PC-9 (cell line): ENCODE measurements at regions not wholly inside any gene's neighbourhood (a gene's known extent, or its start where the extent isn't known, plus 50 kb on each side); places are given as distances from the start of the nearest gene placed in this dataset.

Experiments used
- BruUV-seq: library from RNA; stranded (reverse); fragments of 400-500 nt; replicated peaks from 2 replicates; lab custom pipeline; 2021; lab: Mats Ljungman, UMichigan
- CTCF ChIA-PET: fragments of 300-600 bp; sonication (Branson Sonifier 250); formaldehyde crosslinking; loops from one replicate; lab custom pipeline; 2022; ENCODE audit warnings: antibody characterized with exemption; lab: Charles Lee
- POLR2A ChIA-PET: fragments of 300-600 bp; sonication (Branson Sonifier 250); formaldehyde crosslinking; loops from one replicate; lab custom pipeline; 2022; ENCODE audit warnings: antibody characterized with exemption; ENCODE audit not compliant: unreplicated experiment; lab: Charles Lee
- DNase-seq, 2 experiments: peaks; one replicate each; pipeline versions ENCODE4 v3.0.0 to v3.0.0-alpha.2; 2015 to 2022; ENCODE audit warnings: mixed read lengths in 1 of 2
- H2AFZ ChIP-seq: fragments of 200-600 bp; sonication (generic); 2 replicates; pipeline ENCODE4 v1.8.1; 2017; ENCODE audit warnings: antibody characterized with exemption
- H3F3A ChIP-seq: fragments of 200-600 bp; sonication (generic); 2 replicates; pipeline ENCODE4 v1.8.1; 2017; ENCODE audit warnings: antibody characterized with exemption, mild to moderate bottlenecking, low read depth; ENCODE audit not compliant: insufficient read depth
- H3K27ac ChIP-seq: fragments of 200-600 bp; sonication (generic); 2 replicates; pipeline ENCODE4 v1.6.1; 2016; ENCODE audit warnings: mixed run types
- H3K27me3 ChIP-seq: fragments of 200-600 bp; sonication (generic); 2 replicates; pipeline ENCODE4 v1.6.1; 2016; ENCODE audit warnings: low read depth, mixed run types; ENCODE audit not compliant: insufficient read depth
- H3K36me3 ChIP-seq: fragments of 200-600 bp; sonication (generic); 2 replicates; pipeline ENCODE4 v1.6.1; 2016; ENCODE audit warnings: low read depth, mixed run types
- H3K4me1 ChIP-seq: fragments of 200-600 bp; sonication (generic); replicated peaks from 2 replicates; pipeline ENCODE4 v1.6.1; 2016; ENCODE audit warnings: mixed run types; ENCODE audit not compliant: insufficient read depth
- H3K4me2 ChIP-seq: fragments of 200-600 bp; sonication (generic); 2 replicates; pipeline ENCODE4 v1.6.1; 2017; ENCODE audit warnings: mixed run types
- H3K4me3 ChIP-seq: fragments of 200-600 bp; sonication (generic); 2 replicates; pipeline ENCODE4 v1.6.1; 2016; ENCODE audit warnings: mixed run types
- H3K79me2 ChIP-seq: fragments of 200-600 bp; sonication (generic); 2 replicates; pipeline ENCODE4 v1.6.1; 2017; ENCODE audit warnings: low read depth, mixed run types
- H3K9me2 ChIP-seq: fragments of 200-600 bp; sonication (generic); 2 replicates; pipeline ENCODE4 v1.8.1; 2017; ENCODE audit warnings: mild to moderate bottlenecking; ENCODE audit not compliant: insufficient read depth
- H3K9me3 ChIP-seq: fragments of 200-600 bp; sonication (generic); 2 replicates; pipeline ENCODE4 v1.8.1; 2016; ENCODE audit warnings: low read depth; ENCODE audit not compliant: insufficient read depth
- H4K20me1 ChIP-seq: fragments of 200-600 bp; sonication (generic); 2 replicates; pipeline ENCODE4 v1.8.1; 2017; ENCODE audit not compliant: insufficient read depth
- CTCF ChIP-seq: fragments of 200-600 bp; sonication (generic); conservative IDR thresholded peaks from 2 replicates; pipeline ENCODE4 v1.6.1; 2017; ENCODE audit warnings: mixed run types, antibody characterized with exemption, mild to moderate bottlenecking, moderate library complexity
- EZH2 ChIP-seq: fragments of 200-600 bp; sonication (generic); IDR thresholded peaks from 2 replicates; pipeline ENCODE4 v1.8.0; 2017; ENCODE audit warnings: antibody characterized with exemption, low read depth
- intact Hi-C: fragments of 100-400 bp; cut with micrococcal nuclease; formaldehyde crosslinking; loops from one replicate; pipeline ENCODE4 v1.10.0; 2022; ENCODE audit not compliant: unreplicated experiment

- H3K27me3 ChIP-seq: peaks cover 65% of the 10 kb centered on the region
- H2AFZ ChIP-seq: no peak overlapping the region
- no peaks in the 10 kb centered on the region for H4K20me1 ChIP-seq
- H3F3A ChIP-seq: no peaks in the 10 kb centered on the region
- no peaks in the 10 kb centered on the region for H3K9me3 ChIP-seq
- ChIA-PET CTCF (no interaction called here), POLR2A (no interaction called here)
- no peaks in the 10 kb centered on the region for H3K9me2 ChIP-seq
- H3K4me1 ChIP-seq: no peaks in the 10 kb centered on the region
- DNase-seq: no peak
- no peaks in the 10 kb centered on the region for H3K36me3 ChIP-seq
- intact Hi-C loops: no loop called here
- BruUV-seq: no TSS peak
- no peak overlapping the region for H3K4me3 ChIP-seq
- H3K4me2 ChIP-seq: no peak overlapping the region
- H3K79me2 ChIP-seq: no peaks in the 10 kb centered on the region
- H3K27ac ChIP-seq: no peak overlapping the region
- TF ChIP-seq CTCF: no peak
- TF ChIP-seq EZH2: no peak
Observed at GRCh38 chr11:11755871-11756270, 85.9 kb upstream of the USP47 start.

- no peaks in the 10 kb centered on the region for H4K20me1 ChIP-seq
- no peaks in the 10 kb centered on the region for H3K79me2 ChIP-seq
- CTCF ChIA-PET: no interaction called here
- H3K9me2 ChIP-seq: no peaks in the 10 kb centered on the region
- no peaks in the 10 kb centered on the region for H3F3A ChIP-seq
- no peaks in the 10 kb centered on the region for H3K9me3 ChIP-seq
- H3K4me3 ChIP-seq: no peak overlapping the region
- intact Hi-C loops: no loop called here
- no TSS peak for BruUV-seq
- POLR2A ChIA-PET: no interaction called here
- H3K4me2 ChIP-seq: no peak overlapping the region
- no peaks in the 10 kb centered on the region for H3K36me3 ChIP-seq
- no peak overlapping the region for H2AFZ ChIP-seq
- DNase-seq: no peak
- H3K27me3 ChIP-seq: peaks cover 33% of the 10 kb centered on the region
- H3K27ac ChIP-seq: no peak overlapping the region
- no peaks in the 10 kb centered on the region for H3K4me1 ChIP-seq
- TF ChIP-seq EZH2 (no peak), CTCF (no peak)
Observed at GRCh38 chr11:11752679-11753078, 89.1 kb upstream of the USP47 start.

GRCh38 chr11:11750017-11750878, 91.5 kb upstream of the USP47 start:
- no peak overlapping the region for H2AFZ ChIP-seq
- POLR2A ChIA-PET: no interaction called here

More at GRCh38 chr11:11750017-11750878, 91.5 kb upstream of the USP47 start:
- H3K4me3 ChIP-seq: no peak overlapping the region
- DNase-seq: no peak
- no peaks in the 10 kb centered on the region for H3K4me1 ChIP-seq
- intact Hi-C loops: no loop called here
- no peaks in the 10 kb centered on the region for H3F3A ChIP-seq
- no peaks in the 10 kb centered on the region for H4K20me1 ChIP-seq
- H3K36me3 ChIP-seq: no peaks in the 10 kb centered on the region
- H3K4me2 ChIP-seq: no peak overlapping the region
- peaks cover 13% of the 10 kb centered on the region for H3K27me3 ChIP-seq
- no peaks in the 10 kb centered on the region for H3K9me2 ChIP-seq
- TF ChIP-seq EZH2 (no peak), CTCF (no peak)
- no peaks in the 10 kb centered on the region for H3K9me3 ChIP-seq
- CTCF ChIA-PET: no interaction called here
- no TSS peak for BruUV-seq
- no peak overlapping the region for H3K27ac ChIP-seq
- no peaks in the 10 kb centered on the region for H3K79me2 ChIP-seq
